Mammary epithelial cell (primary cell): ENCODE measurements at regions not wholly inside any gene's neighbourhood (a gene's known extent, or its start where the extent isn't known, plus 50 kb on each side); places are given as distances from the start of the nearest gene placed in this dataset.

Source experiments
- CTCF ChIP-seq, 2 donors: IDR thresholded peaks in 1 of 2; conservative IDR thresholded peaks in 1 of 2; 2 replicates each; pipeline ENCODE4 v1.5.1; 2011 to 2012; ENCODE audit warnings: inconsistent platforms in 2 of 2, low read length in 2 of 2, mild to moderate bottlenecking in 2 of 2, control low read depth in 1 of 2, low read depth in 1 of 2; ENCODE audit not compliant: insufficient read depth in 1 of 2; ENCODE audit errors: extremely low read depth in 1 of 2
- EZH2 ChIP-seq: IDR thresholded peaks from 2 replicates; pipeline ENCODE4 v1.6.1; 2012; ENCODE audit warnings: low read length, inconsistent platforms, borderline replicate concordance

DNA sequence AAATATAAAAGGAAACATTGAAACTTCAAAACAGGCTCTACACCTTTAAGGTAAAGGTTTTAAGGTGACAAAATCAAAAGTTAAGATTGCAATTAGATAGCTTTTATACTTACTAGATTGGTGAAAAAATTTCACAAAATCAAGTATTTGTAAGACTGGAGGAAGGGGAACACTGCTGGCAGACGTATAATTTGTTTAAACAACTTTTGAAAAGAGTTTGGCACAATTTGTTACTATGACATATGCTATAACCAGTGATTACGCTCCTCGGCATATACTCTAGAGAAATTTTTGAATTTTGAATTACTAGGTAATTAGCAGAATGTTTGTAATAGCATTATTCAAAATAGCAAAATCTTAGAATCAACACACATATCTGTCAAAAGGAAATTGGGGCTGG is 425.0 kb downstream of the LRRIQ3 start:
- TF ChIP-seq CTCF (conservative IDR thresholded peaks at IDR 0.05 in 1 of 2, IDR thresholded peaks at IDR 0.05 in 1 of 2; ENCODE audit: extremely low read depth in 1 of 2, insufficient read depth in 1 of 2, low read depth in 1 of 2, low read length in 2 of 2) (no peak), EZH2 (no peak)
